Activated naive CD4-positive, alpha-beta T cell treated with anti-CD3 and anti-CD28 coated beads, Interleukin-2, amount 50 U/mL, for 24 hours (primary cell): ENCODE measurements at regions not wholly inside any gene's neighbourhood (a gene's known extent, or its start where the extent isn't known, plus 50 kb on each side); places are given as distances from the start of the nearest gene placed in this dataset.
"Not testable (repeated sequence)": the region's sequence is repeated elsewhere in the genome, so short reads cannot be mapped to it uniquely, and the experiment has no call there.

Experiments
- H3K27ac Mint-ChIP-seq: one replicate; pipeline ENCODE4 v1.8.0; 2021; ENCODE audit warnings: mild to moderate bottlenecking, mixed read lengths
- H3K27me3 Mint-ChIP-seq: one replicate; pipeline ENCODE4 v1.8.0; 2021; ENCODE audit warnings: mixed read lengths
- H3K36me3 Mint-ChIP-seq: one replicate; pipeline ENCODE4 v1.8.0; 2021; ENCODE audit warnings: mixed read lengths
- H3K4me1 Mint-ChIP-seq: one replicate; pipeline ENCODE4 v1.8.0; 2021; ENCODE audit warnings: mixed read lengths
- H3K4me3 Mint-ChIP-seq: one replicate; pipeline ENCODE4 v1.8.0; 2021; ENCODE audit warnings: mild to moderate bottlenecking, mixed read lengths
- H3K9me3 Mint-ChIP-seq: one replicate; pipeline ENCODE4 v1.8.0; 2021; ENCODE audit warnings: mixed read lengths

DNA sequence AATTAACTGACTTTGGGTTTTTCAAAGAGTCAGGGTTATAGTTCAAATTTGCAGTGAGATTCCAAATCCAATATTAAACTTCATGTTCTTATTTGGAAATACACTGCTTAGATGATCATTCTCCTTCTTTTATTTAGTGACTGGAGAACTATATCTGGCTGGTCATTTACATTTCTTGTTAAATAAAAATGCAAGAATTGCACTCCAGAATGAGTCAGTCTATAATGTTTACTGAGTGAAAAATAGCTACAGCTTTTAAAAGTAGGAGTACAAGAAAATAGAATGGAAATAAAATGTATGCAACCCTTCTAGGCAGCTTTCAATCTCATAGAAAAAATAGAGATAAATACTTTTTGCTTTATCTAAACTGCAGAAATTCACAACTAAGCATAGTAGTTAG is 54.5 kb upstream of the CD2AP start:
- H3K4me1 Mint-ChIP-seq = no peaks in the 10 kb centered on the region
- H3K27ac Mint-ChIP-seq = no peak overlapping the region
- H3K4me3 Mint-ChIP-seq = no peak overlapping the region
- no peaks in the 10 kb centered on the region for H3K27me3 Mint-ChIP-seq
- H3K36me3 Mint-ChIP-seq = no peaks in the 10 kb centered on the region
- H3K9me3 Mint-ChIP-seq = no peaks in the 10 kb centered on the region

DNA sequence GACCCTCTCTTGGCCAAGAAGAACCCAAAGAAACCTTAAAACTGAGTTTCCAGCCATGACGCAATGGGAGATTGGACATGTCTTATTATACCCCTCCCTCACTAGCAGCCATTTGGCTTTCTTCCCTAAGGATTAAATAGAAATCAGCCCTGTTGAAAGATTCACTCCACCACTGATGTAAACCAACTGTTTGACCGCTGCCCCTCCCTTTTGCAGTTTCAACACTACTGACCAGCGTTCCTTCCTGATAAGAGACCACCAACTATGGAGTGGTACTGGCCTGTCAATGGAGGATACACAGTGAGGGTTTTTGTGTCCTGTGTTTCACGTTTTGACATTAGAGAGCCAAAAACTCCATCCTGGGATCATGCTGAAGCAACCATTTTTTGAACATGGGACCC is 53.2 kb upstream of the CD2AP start:
- H3K4me3 Mint-ChIP-seq = no peak overlapping the region
- no peaks in the 10 kb centered on the region for H3K27me3 Mint-ChIP-seq
- H3K9me3 Mint-ChIP-seq = no peaks in the 10 kb centered on the region
- no peaks in the 10 kb centered on the region for H3K36me3 Mint-ChIP-seq
- no peak overlapping the region for H3K27ac Mint-ChIP-seq
- H3K4me1 Mint-ChIP-seq = no peaks in the 10 kb centered on the region

DNA sequence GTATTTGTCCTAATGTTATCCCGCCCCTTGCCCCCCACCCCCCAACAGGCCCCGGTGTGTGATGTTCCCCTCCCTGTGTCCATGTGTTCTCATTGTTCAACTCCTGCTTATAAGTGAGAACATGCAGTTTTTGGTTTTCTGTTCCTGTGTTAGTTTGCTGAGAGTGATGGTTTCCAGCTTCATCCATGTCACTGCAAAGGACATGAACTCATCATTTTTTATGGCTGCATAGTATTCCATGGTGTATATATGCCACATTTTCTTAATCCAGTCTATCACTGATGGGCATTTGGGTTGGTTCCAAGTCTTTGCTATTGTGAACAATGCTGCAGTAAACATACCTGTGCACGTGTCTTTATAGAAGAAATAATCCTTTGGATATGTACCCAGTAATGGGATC is 51.9 kb upstream of the CD2AP start:
- H3K4me1 Mint-ChIP-seq, H3K9me3 Mint-ChIP-seq, H3K27ac Mint-ChIP-seq, H3K36me3 Mint-ChIP-seq, H3K4me3 Mint-ChIP-seq, H3K27me3 Mint-ChIP-seq: not testable (repeated sequence)

DNA sequence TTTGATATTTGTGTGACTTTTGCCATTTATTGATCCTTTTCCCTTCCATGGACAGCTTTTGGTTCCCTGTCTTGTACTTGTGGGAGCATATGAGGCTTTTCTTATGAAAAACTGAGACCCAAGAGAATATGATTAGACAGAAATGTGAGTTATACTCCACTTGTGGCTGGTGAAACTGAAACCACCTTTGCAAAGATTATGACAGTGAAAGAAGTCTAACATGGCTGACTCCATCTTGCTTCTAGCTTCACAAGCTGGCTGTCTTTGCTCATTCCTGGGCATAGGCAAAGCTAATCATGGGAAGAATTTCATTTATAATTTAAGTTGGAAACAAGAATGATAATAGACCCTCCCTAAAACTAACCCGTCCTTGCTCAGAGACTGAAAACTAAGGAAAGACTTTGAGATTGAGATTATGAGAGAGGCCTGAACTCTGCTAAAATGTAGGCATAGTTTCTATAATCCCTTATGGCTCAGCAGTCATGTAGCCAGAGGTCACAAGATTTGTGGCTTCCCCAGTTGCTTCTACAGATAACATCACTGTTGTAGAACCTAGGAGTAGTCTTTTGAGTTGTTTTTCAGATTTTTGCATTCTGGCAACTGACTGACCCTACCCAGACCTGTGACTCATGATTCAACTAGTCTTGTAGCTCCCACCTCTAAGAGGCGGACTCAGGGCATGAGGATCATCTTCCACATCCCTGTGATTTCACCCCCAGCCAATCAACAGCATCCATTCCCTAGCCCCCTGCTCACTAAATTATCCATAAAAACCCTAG is 50.9 kb upstream of the CD2AP start:
- Mint-ChIP-seq H3K27me3 (no peaks in the 10 kb centered on the region), H3K9me3 (peaks cover 13% of the 10 kb centered on the region), H3K4me3 (no peak overlapping the region), H3K4me1 (no peaks in the 10 kb centered on the region), H3K27ac (no peak overlapping the region), H3K36me3 (peaks cover 6% of the 10 kb centered on the region)

GRCh38 chr6:47427680-47428079 is 49.9 kb upstream of the CD2AP start:
- no peaks in the 10 kb centered on the region for H3K27me3 Mint-ChIP-seq
- H3K36me3 Mint-ChIP-seq = peaks cover 6% of the 10 kb centered on the region
- peaks cover 13% of the 10 kb centered on the region for H3K9me3 Mint-ChIP-seq
- no peaks in the 10 kb centered on the region for H3K4me1 Mint-ChIP-seq
- no peak overlapping the region for H3K27ac Mint-ChIP-seq
- no peak overlapping the region for H3K4me3 Mint-ChIP-seq
